ENCODE measurements at regions not wholly inside any gene's neighbourhood (a gene's known extent, or its start where the extent isn't known, plus 50 kb on each side); places are given as distances from the start of the nearest gene placed in this dataset.

- TF ChIP-seq POLR2A (IDR thresholded peaks at IDR 0.05) = no peak
- TF ChIP-seq, protein P1, sequence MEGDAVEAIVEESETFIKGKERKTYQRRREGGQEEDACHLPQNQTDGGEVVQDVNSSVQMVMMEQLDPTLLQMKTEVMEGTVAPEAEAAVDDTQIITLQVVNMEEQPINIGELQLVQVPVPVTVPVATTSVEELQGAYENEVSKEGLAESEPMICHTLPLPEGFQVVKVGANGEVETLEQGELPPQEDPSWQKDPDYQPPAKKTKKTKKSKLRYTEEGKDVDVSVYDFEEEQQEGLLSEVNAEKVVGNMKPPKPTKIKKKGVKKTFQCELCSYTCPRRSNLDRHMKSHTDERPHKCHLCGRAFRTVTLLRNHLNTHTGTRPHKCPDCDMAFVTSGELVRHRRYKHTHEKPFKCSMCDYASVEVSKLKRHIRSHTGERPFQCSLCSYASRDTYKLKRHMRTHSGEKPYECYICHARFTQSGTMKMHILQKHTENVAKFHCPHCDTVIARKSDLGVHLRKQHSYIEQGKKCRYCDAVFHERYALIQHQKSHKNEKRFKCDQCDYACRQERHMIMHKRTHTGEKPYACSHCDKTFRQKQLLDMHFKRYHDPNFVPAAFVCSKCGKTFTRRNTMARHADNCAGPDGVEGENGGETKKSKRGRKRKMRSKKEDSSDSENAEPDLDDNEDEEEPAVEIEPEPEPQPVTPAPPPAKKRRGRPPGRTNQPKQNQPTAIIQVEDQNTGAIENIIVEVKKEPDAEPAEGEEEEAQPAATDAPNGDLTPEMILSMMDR (IDR thresholded peaks at IDR 0.05 in 4 of 5, conservative IDR thresholded peaks at IDR 0.05 in 1 of 5) = no peak
Measured at GRCh38 chr6:77040568-77041195, 422.6 kb downstream of the HTR1B start.

Data from gastrocnemius medialis (tissue), 4 donors.